ENCODE measurements at regions not wholly inside any gene's neighbourhood (a gene's known extent, or its start where the extent isn't known, plus 50 kb on each side); places are given as distances from the start of the nearest gene placed in this dataset.

DNA sequence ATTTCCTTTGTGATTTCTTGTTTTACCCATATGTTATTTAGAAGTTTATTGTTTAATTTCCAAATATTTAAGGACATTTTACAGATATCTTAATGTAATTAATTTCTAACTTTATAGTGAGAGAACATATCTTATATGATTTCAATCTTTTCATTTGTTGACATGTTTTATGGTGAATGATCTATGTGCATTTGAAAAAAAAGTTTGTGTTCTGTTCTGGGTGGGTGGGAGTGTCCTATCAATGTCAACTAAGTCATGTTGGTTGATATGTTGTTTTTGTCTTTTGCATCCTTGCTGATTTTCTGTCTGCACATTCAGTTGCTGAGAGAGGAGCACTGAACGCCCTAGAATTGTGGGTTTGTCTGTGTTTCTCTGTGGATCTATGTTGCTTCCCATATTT is 50.3 kb upstream of the CBFA2T3 start:
- no peak for DNase-seq (ENCODE audit: low read depth)

- no peak for DNase-seq (ENCODE audit: low read depth)
These were observed 55.0 kb upstream of the CBFA2T3 start for GRCh38 chr16:89031715-89032659.

DNA sequence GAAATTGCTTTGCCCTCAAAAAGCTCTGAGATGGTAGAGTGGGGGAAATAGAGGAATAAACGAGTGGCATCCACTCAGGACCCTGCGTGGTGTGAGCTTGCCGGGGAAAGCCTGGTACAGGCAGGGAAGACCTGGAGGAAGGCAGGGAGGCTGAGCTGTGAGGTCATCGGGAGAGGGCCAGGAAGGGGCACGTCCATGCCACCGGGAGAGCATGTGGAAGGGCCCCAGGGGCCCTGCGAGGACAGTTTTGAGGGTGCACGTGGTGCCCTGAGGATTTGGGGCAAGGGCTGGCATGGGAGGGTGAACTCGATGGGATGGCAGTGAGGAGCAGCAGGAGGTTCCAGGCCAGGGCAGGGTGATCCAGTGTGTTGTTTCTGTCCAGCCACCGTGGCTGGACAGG is 56.3 kb upstream of the CBFA2T3 start:
- no peak for DNase-seq (ENCODE audit: low read depth)

DNA sequence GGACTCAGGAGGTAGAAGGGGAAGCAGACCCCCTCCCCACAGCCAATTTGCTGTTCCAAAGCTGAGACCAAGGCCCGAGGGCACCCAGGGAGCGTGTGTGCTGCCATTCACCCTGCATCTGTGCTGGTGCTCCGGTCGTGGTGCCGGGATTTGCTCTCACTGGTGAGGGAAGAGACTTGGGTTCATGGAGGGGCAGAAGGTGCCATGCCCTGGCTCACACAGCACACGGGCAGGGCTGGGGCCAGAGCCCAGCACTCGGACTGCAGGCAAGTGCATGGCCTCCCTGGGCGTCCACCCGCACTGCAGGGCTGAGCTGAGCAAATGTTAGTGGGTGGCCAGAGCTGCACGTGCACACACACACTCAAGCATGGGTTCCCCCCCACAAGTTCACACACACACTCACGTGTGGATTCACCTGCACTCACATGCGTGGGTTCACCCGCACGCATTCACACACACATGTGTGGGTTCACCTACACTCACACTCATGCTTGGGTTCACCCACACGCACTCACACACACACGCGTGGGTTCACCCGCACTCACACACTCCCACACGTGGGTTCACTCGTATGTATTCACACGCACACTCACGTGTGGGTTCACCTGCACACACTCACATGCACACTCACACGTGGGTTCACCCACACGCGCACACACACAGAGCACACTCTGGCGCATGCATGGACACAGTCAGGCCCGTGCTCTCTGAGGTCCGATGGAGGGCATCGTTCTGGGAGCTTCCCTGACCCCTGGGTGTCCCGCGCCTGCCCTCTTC is 57.0 kb upstream of the CBFA2T3 start:
- no peak for DNase-seq (ENCODE audit: low read depth)

GRCh38 chr16:89034573-89034961 is 57.6 kb upstream of the CBFA2T3 start:
- no peak for DNase-seq (ENCODE audit: low read depth)

DNA sequence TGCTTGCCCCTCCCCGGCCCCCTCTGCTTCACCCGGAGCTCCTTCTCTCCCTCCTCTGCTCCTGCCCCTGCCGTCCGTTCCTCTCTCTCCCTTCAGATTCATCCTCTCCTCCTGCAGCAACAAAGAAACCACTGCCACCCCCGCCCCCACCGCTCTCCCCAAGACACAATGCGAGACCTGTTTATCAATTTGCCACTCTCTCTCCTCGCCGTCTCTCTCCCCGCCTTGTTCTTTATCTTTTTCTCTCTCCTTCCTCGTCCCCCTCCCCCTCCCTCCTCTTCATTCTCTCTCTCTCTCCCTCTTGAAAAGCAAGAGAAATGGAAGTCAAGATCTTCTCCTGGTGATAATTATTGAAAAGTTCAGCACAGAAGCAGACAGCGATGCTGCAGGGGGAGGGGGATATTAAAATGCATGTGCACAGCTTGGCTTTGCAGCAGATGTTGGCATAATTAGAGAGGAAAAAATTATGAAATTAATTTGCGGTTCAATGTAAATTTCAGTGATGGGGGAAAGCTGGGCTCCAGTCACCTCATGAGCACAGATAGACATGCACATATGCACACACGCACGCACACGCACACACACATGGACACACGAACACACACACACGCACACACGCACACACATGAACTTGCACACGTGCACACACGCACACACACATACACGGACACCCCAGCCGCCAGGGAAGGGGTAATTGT is 58.1 kb upstream of the CBFA2T3 start:
- DNase-seq (ENCODE audit: low read depth), result no peak

DNA sequence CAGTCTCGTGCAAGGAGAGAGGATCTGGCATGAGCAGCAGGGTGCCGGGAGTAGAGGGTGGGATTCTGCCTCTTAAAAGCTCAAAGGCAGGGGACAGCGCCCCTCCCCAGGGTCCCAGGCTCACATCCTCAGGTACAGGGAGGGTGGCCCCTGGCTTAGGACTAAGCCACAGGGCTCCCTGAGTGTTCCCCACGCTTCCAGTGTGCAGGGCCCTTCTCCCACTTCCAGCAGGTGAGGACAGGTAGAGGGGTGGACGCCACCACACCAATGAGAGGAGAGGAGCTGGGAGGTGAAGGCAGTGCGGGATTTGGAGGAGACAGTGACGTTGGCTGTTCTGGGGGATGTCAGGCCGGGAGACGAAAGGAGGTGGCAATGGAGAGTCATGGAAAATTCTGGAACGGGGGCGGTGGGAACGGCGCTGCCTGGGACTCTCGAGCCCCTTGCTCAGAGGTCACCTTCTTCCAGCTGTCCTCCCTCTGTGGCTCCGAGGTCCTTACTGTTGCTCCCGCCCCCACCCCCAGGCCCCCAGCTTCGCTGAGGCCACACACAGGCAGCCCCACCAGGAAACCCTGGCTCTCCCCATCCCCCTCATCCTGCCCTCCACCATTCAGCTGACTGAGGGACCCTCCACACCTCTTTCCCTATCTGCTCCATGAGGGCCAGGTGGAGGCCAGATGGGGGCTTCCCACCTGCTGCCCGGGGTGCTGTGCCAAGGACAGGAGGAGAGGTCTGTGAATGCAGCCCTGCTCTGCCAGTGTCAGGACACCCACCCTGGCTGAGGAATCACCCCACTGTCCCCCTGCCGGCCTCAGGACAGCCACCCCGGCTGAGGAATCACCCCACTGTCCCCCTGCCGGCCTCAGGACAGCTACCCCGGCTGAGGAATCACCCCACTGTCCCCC is 57.7 kb upstream of the ACSF3 start:
- DNase-seq (ENCODE audit: low read depth), result no peak

GRCh38 chr16:89036776-89037175 is 56.9 kb upstream of the ACSF3 start:
- no peak for DNase-seq (ENCODE audit: low read depth)

DNA sequence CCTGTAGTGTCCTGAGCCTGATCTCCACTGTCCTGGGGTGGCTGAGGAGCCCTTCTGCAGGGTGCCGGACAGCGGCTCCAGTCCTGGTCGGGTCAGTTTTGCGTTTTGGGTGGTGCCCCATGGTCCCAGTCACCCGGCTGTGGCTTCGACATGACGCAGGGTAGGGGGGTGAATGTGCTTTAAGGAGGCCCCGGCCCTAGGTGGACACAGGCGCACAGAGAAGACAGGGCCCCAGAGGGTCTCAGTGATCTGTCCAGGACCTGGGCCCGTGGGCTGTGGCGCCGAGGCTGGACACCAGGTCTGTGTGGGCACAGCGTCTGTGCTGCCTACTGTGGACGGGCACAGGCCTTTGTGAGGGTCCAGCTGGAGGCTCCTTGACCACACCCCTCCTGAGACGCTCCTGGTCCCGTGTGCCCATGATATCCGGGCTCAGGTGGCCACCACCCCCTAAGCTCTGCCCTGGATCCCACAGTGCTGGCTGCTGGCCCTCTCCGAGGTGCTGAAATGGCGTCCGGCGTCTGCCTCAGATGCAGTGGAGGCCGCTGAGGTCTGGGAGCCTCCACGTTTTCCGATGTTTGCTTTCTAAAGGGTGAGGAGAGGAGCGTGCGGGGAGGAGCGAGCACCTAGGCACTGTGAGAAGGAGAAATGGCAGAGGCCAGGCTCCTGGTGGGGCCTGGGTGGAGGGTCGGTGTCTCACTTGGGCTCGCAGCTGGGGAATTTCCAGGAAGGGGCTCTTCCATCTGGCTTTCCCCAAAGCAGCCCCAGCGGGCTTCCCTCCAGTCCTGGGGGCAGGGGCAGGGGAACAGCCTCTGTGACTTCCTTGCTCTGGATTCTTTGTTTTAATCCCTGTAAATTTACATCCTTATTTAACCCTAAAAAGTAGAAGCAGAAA is 56.1 kb upstream of the ACSF3 start:
- DNase-seq (ENCODE audit: low read depth), result peak; percentile 13

- DNase-seq (ENCODE audit: low read depth), result no peak
These were observed 55.4 kb upstream of the ACSF3 start for GRCh38 chr16:89038221-89038721.

DNA sequence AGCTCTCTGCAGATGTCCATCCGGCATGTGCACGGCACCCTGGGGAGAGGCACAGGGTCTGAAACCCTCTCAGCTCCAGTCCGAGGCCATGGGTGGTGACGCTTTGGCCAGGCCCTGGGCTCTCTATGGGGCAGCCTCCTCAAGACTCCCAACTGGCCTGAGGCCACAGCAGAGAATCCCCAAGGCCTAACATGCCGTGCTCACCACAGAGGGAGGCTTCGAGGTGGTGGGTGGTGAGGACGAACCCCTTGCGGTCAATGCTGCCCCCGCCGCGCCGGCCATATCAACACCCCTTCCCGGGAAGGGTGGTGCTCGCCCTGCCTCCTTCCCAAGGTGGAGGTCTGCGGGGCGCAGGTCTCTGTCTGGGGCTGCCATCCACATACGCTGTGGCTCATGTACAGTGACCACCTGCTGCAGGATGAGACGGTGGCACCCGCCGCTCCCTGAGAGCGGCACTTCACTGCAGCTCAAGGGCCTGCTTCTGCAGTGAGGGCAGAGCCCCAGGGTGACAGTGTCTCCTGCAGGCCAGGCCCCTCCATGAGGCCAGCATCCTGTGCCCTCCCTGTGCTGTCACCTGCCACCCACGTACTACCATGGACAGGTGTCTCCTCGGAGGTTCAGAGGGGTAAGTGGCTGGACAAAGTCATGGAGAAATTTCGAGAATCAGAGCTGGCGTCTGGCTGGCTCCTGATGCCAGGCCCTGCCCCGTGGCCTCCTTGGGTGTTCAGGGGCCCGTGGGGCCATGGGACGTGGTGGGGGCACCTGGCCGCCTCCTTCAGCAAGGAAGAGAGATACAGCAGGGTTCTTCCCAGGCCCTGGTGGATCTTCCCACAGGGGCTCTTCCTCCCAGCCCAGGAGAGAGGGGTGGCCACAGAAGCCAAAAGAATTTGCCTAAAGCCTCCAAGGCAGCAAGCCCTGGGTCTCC is 54.6 kb upstream of the ACSF3 start:
- no peak for DNase-seq (ENCODE audit: low read depth)

DNA sequence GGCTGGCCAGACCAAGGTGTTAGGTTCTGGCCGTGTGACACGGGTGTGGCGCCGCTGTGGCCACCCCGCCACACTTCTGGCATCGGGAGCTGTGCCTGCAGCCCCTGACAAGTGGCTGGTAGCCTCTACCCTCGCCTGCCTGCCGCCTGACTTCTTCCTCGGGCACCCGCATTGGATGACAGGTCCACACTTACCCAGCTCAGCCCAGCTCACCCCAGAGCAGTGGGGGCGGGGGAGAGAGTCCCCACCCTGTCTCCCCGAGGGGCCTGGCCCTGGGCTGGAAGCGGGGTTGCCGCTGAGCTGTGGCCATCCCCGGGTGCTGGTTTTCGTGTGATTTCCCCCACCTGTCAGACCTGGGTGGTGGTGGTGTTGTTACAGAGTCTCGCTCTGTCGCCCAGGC is 53.9 kb upstream of the ACSF3 start:
- DNase-seq (ENCODE audit: low read depth), result no peak

DNA sequence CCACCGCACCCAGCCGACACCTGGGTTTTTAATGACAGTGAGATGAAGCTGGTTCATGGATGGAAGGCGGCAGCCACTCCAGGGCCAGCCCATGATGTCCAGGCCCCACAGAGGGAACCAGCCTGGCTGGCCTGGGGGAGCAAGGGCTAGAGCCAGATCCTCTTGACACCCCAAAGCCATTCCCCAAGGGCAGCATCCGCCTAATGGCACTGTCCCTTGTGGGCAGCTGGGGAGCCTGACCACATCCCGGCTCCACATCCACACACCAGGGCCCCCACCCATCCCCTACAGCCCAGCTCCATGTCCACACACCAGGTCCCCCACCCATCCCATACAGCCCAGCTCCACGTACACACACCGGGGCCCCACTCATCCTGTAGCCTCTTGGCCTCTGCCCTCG is 53.3 kb upstream of the ACSF3 start:
- DNase-seq (ENCODE audit: low read depth), result no peak

DNA sequence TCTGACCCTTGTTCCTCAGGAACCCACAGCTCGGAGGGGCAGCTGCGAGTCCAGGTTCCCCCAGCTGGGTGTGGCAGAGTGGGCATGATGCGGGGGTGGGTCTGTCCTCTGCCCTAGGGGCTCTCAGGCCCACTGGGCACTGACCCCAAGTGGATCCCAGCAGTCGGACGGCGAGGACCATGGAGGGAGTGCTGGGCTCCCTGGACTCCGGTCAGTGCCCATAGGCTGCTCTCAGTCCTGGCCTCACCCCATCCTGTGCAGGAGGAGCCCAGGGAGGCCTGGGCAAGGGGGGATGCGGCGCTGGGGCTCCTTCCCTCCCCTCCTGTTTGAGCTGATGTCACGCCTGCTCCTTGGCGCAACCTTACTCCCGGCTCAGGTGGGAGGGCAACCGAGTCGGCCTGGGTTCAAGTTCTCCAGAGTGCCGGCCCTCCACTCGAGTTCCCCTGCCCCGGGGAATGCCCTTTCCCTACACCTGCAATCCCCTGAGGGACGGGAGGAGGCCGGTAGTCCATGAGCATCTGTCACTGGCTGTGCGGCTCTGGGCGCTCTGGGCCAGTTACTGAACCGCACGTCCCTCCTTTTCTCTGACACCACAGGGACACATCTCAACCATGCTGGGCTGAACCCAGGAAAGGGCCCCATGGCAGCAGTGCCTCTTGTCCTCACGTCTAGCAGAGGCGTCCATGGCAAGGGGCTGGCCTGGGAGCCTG is 52.6 kb upstream of the ACSF3 start:
- DNase-seq (ENCODE audit: low read depth), result no peak

GRCh38 chr16:89041571-89042481 is 51.8 kb upstream of the ACSF3 start:
- DNase-seq (ENCODE audit: low read depth), result no peak

- no peak for DNase-seq (ENCODE audit: low read depth)
These were observed 50.7 kb upstream of the ACSF3 start for GRCh38 chr16:89042711-89043551.

All from LHCN-M2 (cell line).